ENCODE measurements at regions not wholly inside any gene's neighbourhood (a gene's known extent, or its start where the extent isn't known, plus 50 kb on each side); places are given as distances from the start of the nearest gene placed in this dataset.

DNA sequence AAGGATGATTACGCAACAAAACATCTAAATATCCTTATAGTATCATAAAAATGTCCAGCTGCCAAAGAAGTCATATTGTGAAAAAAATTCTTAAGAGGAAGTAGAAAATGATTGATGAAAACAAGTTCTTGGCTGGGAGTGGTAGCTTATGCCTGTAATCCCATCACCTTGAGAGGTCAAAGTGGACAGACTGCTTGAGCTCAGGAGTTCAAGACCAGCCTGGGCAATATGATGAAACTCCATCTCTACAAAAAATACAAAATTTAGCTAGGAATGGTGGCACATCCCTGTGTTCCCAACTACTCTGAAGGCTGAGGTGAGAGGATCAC is 577.6 kb downstream of the KLHL13 start:
- peak in 3 of 4 donors; percentile 66 to 75 (median 74) for ATAC-seq

DNA sequence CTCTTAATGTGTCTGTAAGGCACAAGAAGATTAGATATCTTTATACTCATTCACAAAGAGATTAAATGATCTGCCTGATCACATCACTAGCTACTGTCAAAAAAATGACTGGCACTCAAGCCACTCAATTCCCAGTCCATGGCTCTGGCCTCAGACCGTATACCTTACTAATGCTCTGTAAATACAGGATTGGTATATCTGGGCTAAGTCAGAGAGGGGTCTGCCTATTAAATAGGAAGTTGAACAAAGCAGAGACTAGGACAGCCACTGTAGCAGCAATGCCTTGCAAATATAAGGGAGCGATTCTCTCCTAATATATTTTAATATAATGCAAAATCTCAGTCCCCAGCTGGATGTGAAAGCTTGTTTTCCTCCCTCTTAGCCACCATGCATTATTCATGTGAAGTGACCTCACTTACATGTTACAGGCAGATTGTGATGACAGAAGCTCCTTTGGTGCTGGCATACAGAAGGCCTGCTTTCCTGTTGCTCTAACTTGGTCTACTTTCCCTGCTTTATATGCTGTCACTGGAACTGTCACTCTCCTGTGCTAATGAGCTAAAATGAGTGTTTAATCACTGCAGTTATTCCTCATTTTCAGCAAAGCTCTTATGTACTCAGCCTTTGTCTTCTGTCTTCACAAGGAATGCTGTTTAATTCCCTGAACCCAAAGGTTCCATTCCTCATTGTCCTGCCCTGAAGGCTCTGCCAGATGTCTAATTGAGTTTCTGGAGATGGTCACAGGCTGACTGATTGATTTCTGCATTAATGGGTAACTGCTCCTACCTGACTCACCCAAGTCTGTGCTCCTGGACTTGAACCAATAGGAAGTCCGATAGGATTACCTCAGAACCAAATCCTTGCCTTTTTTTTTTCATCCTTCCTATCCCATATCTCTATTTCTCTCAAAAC is 578.2 kb downstream of the KLHL13 start:
- TF ChIP-seq CTCF (IDR thresholded peaks at IDR 0.05), result no peak
- Histone ChIP-seq H3K27ac (peak overlapping the region in 2 of 4 donors; percentile 15 to 33), H3K36me3 (no peaks in the 10 kb centered on the region), H3K27me3 (no peaks in the 10 kb centered on the region), H3K4me3 (no peak overlapping the region), H3K4me1 (no peaks in the 10 kb centered on the region), H3K9me3 (no peaks in the 10 kb centered on the region)
- DNase-seq, result peak in 2 of 6 donors; percentile 29 to 33
- 49 to 51% methylated on average over 3 of the region's 3 CpGs for WGBS, 2 donors
- FAIRE-seq, result no peak
- ATAC-seq, result peak; percentile 87 to 92 (median 90)
- intact Hi-C loops (cut with DNase I), result no loop called here

More for the DNA sequence above, 577.6 kb downstream of the KLHL13 start:
- no peak for TF ChIP-seq CTCF (IDR thresholded peaks at IDR 0.05)
- H3K27ac ChIP-seq, result peak overlapping the region in 1 of 4 donors; percentile 33
- no peaks in the 10 kb centered on the region for H3K9me3 ChIP-seq
- H3K4me3 ChIP-seq, result no peak overlapping the region
- WGBS, 2 donors, result 40 to 47% methylated on average over 1 of the region's 1 CpG
- no peak for FAIRE-seq
- H3K27me3 ChIP-seq, result no peaks in the 10 kb centered on the region
- H3K36me3 ChIP-seq, result no peaks in the 10 kb centered on the region
- intact Hi-C loops (cut with DNase I), result no loop called here
- no peaks in the 10 kb centered on the region for H3K4me1 ChIP-seq
- peak in 1 of 6 donors; percentile 9 for DNase-seq

DNA sequence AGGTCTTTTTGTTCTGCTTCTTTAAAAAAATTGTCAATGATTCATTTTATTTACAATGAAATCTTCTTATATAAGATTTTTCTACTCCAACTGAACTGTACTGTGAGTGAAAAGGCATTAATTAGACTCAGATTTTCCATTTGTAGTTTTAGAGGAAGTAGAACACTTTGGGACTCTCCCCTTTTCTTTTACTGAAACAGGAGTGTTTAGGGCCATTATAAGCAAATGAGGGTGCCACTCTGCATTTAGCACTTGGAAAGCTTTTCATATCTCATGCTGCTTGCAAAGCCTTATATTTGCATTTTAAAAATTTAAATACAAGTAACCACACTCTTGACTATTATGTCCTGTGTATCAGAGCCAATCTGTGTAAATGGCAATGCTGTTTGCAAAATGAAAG is 584.3 kb downstream of the KLHL13 start:
- no peak for DNase-seq
- Histone ChIP-seq H3K4me1 (no peaks in the 10 kb centered on the region), H3K4me3 (no peak overlapping the region), H3K27me3 (no peaks in the 10 kb centered on the region), H3K9me3 (no peaks in the 10 kb centered on the region), H3K27ac (no peak overlapping the region), H3K36me3 (no peaks in the 10 kb centered on the region)
- FAIRE-seq, result no peak
- TF ChIP-seq CTCF (IDR thresholded peaks at IDR 0.05), result no peak
- intact Hi-C loops (cut with DNase I), result no loop called here
- peak in 1 of 4 donors; percentile 42 for ATAC-seq

DNA sequence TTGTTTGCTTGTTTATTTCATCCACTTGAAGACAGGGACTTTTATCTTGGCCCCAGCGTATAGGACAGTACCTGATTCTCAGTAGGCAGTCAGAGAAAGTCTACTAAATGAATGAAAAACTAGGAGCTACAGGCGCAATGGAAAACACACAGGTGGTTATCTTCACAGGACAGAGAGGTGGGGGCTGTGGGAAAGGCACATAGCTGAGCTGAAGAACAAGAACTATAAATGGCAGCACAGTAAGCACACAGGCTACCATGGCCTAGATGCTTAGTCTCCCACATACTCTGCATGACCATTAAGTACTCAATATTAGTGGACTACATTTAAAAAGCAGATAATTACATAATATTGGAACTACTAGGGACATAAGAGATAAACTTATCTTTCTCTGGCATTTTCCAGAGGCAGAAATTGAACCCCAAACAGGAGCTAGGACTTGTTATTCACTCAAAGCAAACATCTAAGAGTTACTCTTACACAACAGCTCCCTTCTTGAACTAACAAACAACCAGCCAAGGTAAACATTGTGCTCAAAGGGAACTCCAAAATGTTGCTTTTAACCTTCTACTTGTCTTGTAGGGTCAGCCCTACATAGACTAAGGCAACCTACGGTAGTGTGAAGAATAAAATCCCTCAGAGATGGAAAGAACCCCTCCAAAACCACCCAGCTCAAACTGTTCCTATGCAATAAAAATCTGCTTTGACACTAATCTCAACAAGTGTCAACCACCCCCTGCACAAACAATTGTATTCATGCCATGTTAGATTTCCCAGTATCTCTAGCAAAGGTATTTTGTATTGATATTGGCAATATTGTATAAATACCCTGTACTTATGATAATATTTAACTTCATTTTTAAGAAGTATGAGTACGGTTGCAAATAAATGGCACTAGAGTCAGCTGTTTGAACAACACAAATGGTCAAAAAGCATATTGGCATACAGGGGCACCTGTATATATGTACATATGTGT is 593.6 kb downstream of the KLHL13 start:
- Histone ChIP-seq H3K4me1 (peaks cover 0 to 15% (median 9%) of the 10 kb centered on the region in 3 donors), H3K36me3 (no peaks in the 10 kb centered on the region), H3K27ac (peak overlapping the region in 3 of 4 donors; percentile 46 to 75 (median 74)), H3K27me3 (no peaks in the 10 kb centered on the region), H3K9me3 (no peaks in the 10 kb centered on the region), H3K4me3 (no peak overlapping the region)
- WGBS, 2 donors, result 32 to 42% methylated on average over 4 of the region's 4 CpGs
- DNase-seq (peak in 4 of 6 donors; percentile 42 to 74 (median 54)), ATAC-seq (peak; percentile 88 to 94 (median 90)), FAIRE-seq (peak; percentile 9)
- intact Hi-C loops (cut with DNase I), result no loop called here
- no peak for TF ChIP-seq CTCF (IDR thresholded peaks at IDR 0.05)

Measured in pancreas (tissue), 10 donors.